Activated B cell treated with CpG ODN at 0.5 μM for 24 hours (primary cell): ENCODE measurements at regions not wholly inside any gene's neighbourhood (a gene's known extent, or its start where the extent isn't known, plus 50 kb on each side); places are given as distances from the start of the nearest gene placed in this dataset.
"Not testable (repeated sequence)": the region's sequence is repeated elsewhere in the genome, so short reads cannot be mapped to it uniquely, and the experiment has no call there.

Experiments used
- ATAC-seq: fragments of 200-7000 bp; cut with Tn5 transposase; one replicate; pipeline ENCODE4 v1.10.0; 2021; ENCODE audit warnings: low read depth, mild to moderate bottlenecking, moderate library complexity
- CTCF ChIA-PET: fragments of 350-600 bp; sonication (Branson Sonifier 250); formaldehyde crosslinking; loops from one replicate; lab custom pipeline; 2021; ENCODE audit warnings: antibody characterized with exemption; lab: Charles Lee
- POLR2A ChIA-PET: fragments of 350-600 bp; sonication (Branson Sonifier 250); formaldehyde crosslinking; loops from one replicate; lab custom pipeline; 2021; ENCODE audit warnings: antibody characterized with exemption; lab: Charles Lee
- DNase-seq: peaks from one replicate; pipeline ENCODE4 v3.0.0; 2022
- H3K27ac Mint-ChIP-seq: one replicate; pipeline ENCODE4 v1.8.0; 2020; ENCODE audit warnings: mixed read lengths
- H3K27me3 Mint-ChIP-seq: one replicate; pipeline ENCODE4 v1.8.0; 2021; ENCODE audit warnings: mixed read lengths
- H3K36me3 Mint-ChIP-seq: one replicate; pipeline ENCODE4 v1.8.0; 2021; ENCODE audit warnings: low read depth, mixed read lengths
- H3K4me1 Mint-ChIP-seq: one replicate; pipeline ENCODE4 v1.8.0; 2021; ENCODE audit warnings: mixed read lengths
- H3K4me3 Mint-ChIP-seq: one replicate; pipeline ENCODE4 v1.8.0; 2020; ENCODE audit warnings: mild to moderate bottlenecking, mixed read lengths
- H3K9me3 Mint-ChIP-seq: one replicate; pipeline ENCODE4 v1.8.0; 2020; ENCODE audit warnings: mixed read lengths
- intact Hi-C: fragments of 100-400 bp; cut with micrococcal nuclease; formaldehyde crosslinking; loops from one replicate; pipeline ENCODE4 v1.15.1; 2024
- TF ChIP-seq, protein P1 (sequence below): fragments of 200-600 bp; IDR thresholded peaks from one replicate; pipeline ENCODE4 v1.8.0; 2022; ENCODE audit warnings: antibody characterized with exemption, mild to moderate bottlenecking

GRCh38 chr13:56530096-56530495 lies 610.6 kb upstream of the PRR20A start:
- Mint-ChIP-seq H3K27ac (no peak overlapping the region), H3K9me3 (peaks cover 7% of the 10 kb centered on the region), H3K36me3 (no peaks in the 10 kb centered on the region), H3K4me3 (no peak overlapping the region), H3K4me1 (no peaks in the 10 kb centered on the region), H3K27me3 (no peaks in the 10 kb centered on the region)
- DNase-seq (no peak), ATAC-seq (no peak)
- TF ChIP-seq, protein P1, sequence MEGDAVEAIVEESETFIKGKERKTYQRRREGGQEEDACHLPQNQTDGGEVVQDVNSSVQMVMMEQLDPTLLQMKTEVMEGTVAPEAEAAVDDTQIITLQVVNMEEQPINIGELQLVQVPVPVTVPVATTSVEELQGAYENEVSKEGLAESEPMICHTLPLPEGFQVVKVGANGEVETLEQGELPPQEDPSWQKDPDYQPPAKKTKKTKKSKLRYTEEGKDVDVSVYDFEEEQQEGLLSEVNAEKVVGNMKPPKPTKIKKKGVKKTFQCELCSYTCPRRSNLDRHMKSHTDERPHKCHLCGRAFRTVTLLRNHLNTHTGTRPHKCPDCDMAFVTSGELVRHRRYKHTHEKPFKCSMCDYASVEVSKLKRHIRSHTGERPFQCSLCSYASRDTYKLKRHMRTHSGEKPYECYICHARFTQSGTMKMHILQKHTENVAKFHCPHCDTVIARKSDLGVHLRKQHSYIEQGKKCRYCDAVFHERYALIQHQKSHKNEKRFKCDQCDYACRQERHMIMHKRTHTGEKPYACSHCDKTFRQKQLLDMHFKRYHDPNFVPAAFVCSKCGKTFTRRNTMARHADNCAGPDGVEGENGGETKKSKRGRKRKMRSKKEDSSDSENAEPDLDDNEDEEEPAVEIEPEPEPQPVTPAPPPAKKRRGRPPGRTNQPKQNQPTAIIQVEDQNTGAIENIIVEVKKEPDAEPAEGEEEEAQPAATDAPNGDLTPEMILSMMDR: no peak
- CTCF ChIA-PET: no interaction called here
- POLR2A ChIA-PET: no interaction called here
- intact Hi-C loops: no loop called here

GRCh38 chr13:56547921-56548320 lies 592.8 kb upstream of the PRR20A start:
- POLR2A ChIA-PET: not testable (repeated sequence)

DNA sequence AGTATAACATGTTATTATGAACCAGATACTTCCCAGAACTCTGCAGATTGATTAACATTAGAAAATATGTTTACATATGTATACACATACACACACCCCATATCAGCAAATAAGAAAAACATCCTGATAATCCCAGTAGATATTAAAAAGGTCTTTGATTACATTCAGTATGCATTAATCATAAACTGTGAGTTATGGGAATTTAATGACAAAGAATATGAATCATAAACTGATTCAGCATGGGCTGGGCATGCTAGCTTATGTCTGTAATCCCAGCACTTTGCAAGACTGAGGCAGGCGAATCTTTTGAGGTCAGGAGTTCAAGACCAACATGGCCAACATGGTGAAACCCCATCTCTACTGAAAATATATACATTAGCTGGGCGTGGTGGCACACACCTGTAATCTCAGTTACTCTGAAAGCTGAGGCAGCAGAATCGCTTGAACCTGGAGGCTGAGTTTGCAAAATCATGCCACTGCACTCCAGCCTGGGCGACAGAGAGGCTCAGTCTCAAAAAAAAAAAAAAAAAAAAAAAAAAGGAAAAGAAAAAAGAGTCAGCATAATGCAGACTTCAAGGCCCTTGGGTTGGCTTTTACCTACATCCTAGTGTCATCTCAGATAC lies 581.9 kb upstream of the PRR20A start:
- no peak for ATAC-seq
- ChIA-PET CTCF (no interaction called here), POLR2A (no interaction called here)
- Mint-ChIP-seq H3K36me3 (no peaks in the 10 kb centered on the region), H3K27ac (no peak overlapping the region), H3K4me3 (no peak overlapping the region), H3K4me1 (no peaks in the 10 kb centered on the region), H3K9me3 (peaks cover 5% of the 10 kb centered on the region), H3K27me3 (no peaks in the 10 kb centered on the region)
- DNase-seq: no peak
- intact Hi-C loops: no loop called here
- TF ChIP-seq, protein P1: no peak

More at GRCh38 chr13:56547921-56548320, 592.8 kb upstream of the PRR20A start:
- DNase-seq, intact Hi-C loops, CTCF ChIA-PET, H3K27ac Mint-ChIP-seq, H3K36me3 Mint-ChIP-seq, ATAC-seq, H3K4me3 Mint-ChIP-seq, H3K27me3 Mint-ChIP-seq, H3K4me1 Mint-ChIP-seq: not testable (repeated sequence)
- H3K9me3 Mint-ChIP-seq: peaks cover 10% of the 10 kb centered on the region

DNA sequence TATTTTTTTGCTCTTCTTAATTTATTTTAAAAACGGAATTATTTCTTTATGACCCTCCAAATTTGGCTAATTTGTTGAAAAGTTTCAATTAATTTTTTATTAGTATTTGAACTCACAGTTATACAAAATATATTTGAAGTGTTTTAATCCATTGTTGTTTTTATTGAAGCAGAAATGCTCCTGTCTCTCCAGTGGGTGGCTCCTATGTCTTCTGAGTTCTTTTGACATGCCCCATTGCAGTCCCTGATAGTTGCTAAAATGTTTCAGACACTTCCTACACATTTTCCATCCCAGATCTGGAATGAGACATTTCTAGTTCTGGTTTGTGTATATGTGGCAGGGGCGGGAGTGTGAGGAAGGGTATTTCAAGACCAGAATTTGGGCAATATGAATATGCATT lies 579.4 kb upstream of the PRR20A start:
- TF ChIP-seq, protein P1: no peak
- peaks cover 5% of the 10 kb centered on the region for H3K9me3 Mint-ChIP-seq
- H3K27ac Mint-ChIP-seq: no peak overlapping the region
- DNase-seq (no peak), ATAC-seq (no peak)
- ChIA-PET CTCF (no interaction called here), POLR2A (no interaction called here)
- H3K27me3 Mint-ChIP-seq: no peaks in the 10 kb centered on the region
- no peak overlapping the region for H3K4me3 Mint-ChIP-seq
- no peaks in the 10 kb centered on the region for H3K36me3 Mint-ChIP-seq
- intact Hi-C loops: no loop called here
- H3K4me1 Mint-ChIP-seq: no peaks in the 10 kb centered on the region

GRCh38 chr13:56563663-56564062 lies 577.1 kb upstream of the PRR20A start:
- Mint-ChIP-seq H3K4me3 (no peak overlapping the region), H3K36me3 (no peaks in the 10 kb centered on the region), H3K9me3 (peaks cover 4% of the 10 kb centered on the region), H3K27me3 (no peaks in the 10 kb centered on the region), H3K27ac (no peak overlapping the region), H3K4me1 (no peaks in the 10 kb centered on the region)
- ATAC-seq (no peak), DNase-seq (no peak)
- ChIA-PET CTCF (no interaction called here), POLR2A (no interaction called here)
- intact Hi-C loops: no loop called here
- TF ChIP-seq, protein P1: no peak

GRCh38 chr13:56586976-56587375 lies 553.7 kb upstream of the PRR20A start:
- Mint-ChIP-seq H3K27me3 (no peaks in the 10 kb centered on the region), H3K4me1 (no peaks in the 10 kb centered on the region), H3K27ac (no peak overlapping the region), H3K9me3 (peaks cover 10% of the 10 kb centered on the region), H3K4me3 (no peak overlapping the region), H3K36me3 (no peaks in the 10 kb centered on the region)
- CTCF ChIA-PET: no interaction called here
- DNase-seq (no peak), ATAC-seq (no peak)
- POLR2A ChIA-PET: no interaction called here
- intact Hi-C loops: no loop called here
- TF ChIP-seq, protein P1: no peak
